HepG2 (cell line): ENCODE measurements at regions not wholly inside any gene's neighbourhood (a gene's known extent, or its start where the extent isn't known, plus 50 kb on each side); places are given as distances from the start of the nearest gene placed in this dataset.

Experiments used
- ATF3 ChIP-seq: sonication (generic); formaldehyde crosslinking; IDR thresholded peaks from 2 replicates; pipeline ENCODE4 v1.4.0; 2020; ENCODE audit warnings: missing genetic modification reagents
- BRF2 ChIP-seq: sonication (generic); formaldehyde crosslinking; IDR thresholded peaks from 2 replicates; pipeline ENCODE4 v1.8.1; 2022; ENCODE audit warnings: mild to moderate bottlenecking, missing genetic modification reagents
- DNMT3B ChIP-seq: conservative IDR thresholded peaks from 2 replicates; pipeline ENCODE4 v1.6.1; 2016; ENCODE audit warnings: missing biosample characterization, control low read depth
- FOXA1 ChIP-seq, 2 experiments: fragments of 450-650 bp in 1 of 2; sonication (generic) in 1 of 2; formaldehyde crosslinking in 1 of 2; IDR thresholded peaks; 2 replicates each; pipeline versions ENCODE4 v1.4.0 to v1.6.1; 2016 to 2020; ENCODE audit warnings: missing genetic modification reagents in 1 of 2
- HES4 ChIP-seq: sonication (generic); formaldehyde crosslinking; IDR thresholded peaks from 2 replicates; pipeline ENCODE4 v1.9.0; 2021; ENCODE audit warnings: mild to moderate bottlenecking, missing genetic modification reagents, borderline replicate concordance
- HOXA5 ChIP-seq: sonication (generic); formaldehyde crosslinking; IDR thresholded peaks from 2 replicates; pipeline ENCODE4 v1.4.0; 2020; ENCODE audit warnings: missing genetic modification reagents
- IKZF5 ChIP-seq: IDR thresholded peaks from 2 replicates; pipeline ENCODE4 v1.6.1; 2018; ENCODE audit warnings: missing genetic modification reagents, mild to moderate bottlenecking, missing compliant biosample characterization
- IRF2 ChIP-seq: IDR thresholded peaks from 2 replicates; pipeline ENCODE4 v1.6.1; 2018; ENCODE audit warnings: missing genetic modification reagents, missing compliant biosample characterization
- JUN ChIP-seq: sonication (generic); formaldehyde crosslinking; IDR thresholded peaks from 2 replicates; pipeline ENCODE4 v1.4.0; 2020; ENCODE audit warnings: mild to moderate bottlenecking, missing genetic modification reagents
- MBNL3 ChIP-seq: fragments of 250-450 bp; sonication (Bioruptor Pico); conservative IDR thresholded peaks from 2 replicates; pipeline ENCODE4 v1.8.0; 2022; ENCODE audit warnings: mild to moderate bottlenecking, inconsistent platforms
- MED1 ChIP-seq: sonication (generic); formaldehyde crosslinking; IDR thresholded peaks from 2 replicates; pipeline ENCODE4 v1.4.0; 2020; ENCODE audit warnings: missing genetic modification reagents
- MEIS2 ChIP-seq: sonication (generic); formaldehyde crosslinking; IDR thresholded peaks from 2 replicates; pipeline ENCODE4 v1.9.0; 2021; ENCODE audit warnings: mild to moderate bottlenecking, missing genetic modification reagents
- MLX ChIP-seq: IDR thresholded peaks from 2 replicates; pipeline ENCODE4 v1.6.1; 2016
- MTF1 ChIP-seq: sonication (generic); formaldehyde crosslinking; IDR thresholded peaks from 2 replicates; pipeline ENCODE4 v1.5.0; 2020; ENCODE audit warnings: missing genetic modification reagents
- NCOA5 ChIP-seq: sonication (generic); formaldehyde crosslinking; IDR thresholded peaks from 2 replicates; pipeline ENCODE4 v1.4.0; 2020; ENCODE audit warnings: missing genetic modification reagents
- RAD21 ChIP-seq: fragments of 450-650 bp; formaldehyde crosslinking; IDR thresholded peaks from 2 replicates; pipeline ENCODE4 v1.5.0; 2020; ENCODE audit warnings: mild to moderate bottlenecking
- RARA ChIP-seq: IDR thresholded peaks from 2 replicates; pipeline ENCODE4 v1.6.1; 2016; ENCODE audit warnings: missing genetic modification reagents, missing compliant biosample characterization
- SCMH1 ChIP-seq: sonication (generic); formaldehyde crosslinking; IDR thresholded peaks from 2 replicates; pipeline ENCODE4 v1.9.0; 2021; ENCODE audit warnings: missing genetic modification reagents, mild to moderate bottlenecking, borderline replicate concordance
- YEATS2 ChIP-seq: sonication (generic); formaldehyde crosslinking; IDR thresholded peaks from 2 replicates; pipeline ENCODE4 v1.4.0; 2020; ENCODE audit warnings: missing genetic modification reagents, borderline replicate concordance
- ZBTB10 ChIP-seq: sonication (generic); formaldehyde crosslinking; IDR thresholded peaks from 2 replicates; pipeline ENCODE4 v1.4.0; 2020; ENCODE audit warnings: missing genetic modification reagents, borderline replicate concordance
- ZMYM3 ChIP-seq: sonication (generic); formaldehyde crosslinking; IDR thresholded peaks from 2 replicates; pipeline ENCODE4 v1.5.1; 2020; ENCODE audit warnings: mild to moderate bottlenecking, missing genetic modification reagents
- ZNF143 ChIP-seq: sonication (generic); formaldehyde crosslinking; IDR thresholded peaks from 2 replicates; pipeline ENCODE4 v1.4.0; 2020; ENCODE audit warnings: missing genetic modification reagents
- ZNF234 ChIP-seq: sonication (generic); formaldehyde crosslinking; conservative IDR thresholded peaks from 2 replicates; pipeline ENCODE4 v1.5.1; 2020; ENCODE audit warnings: mild to moderate bottlenecking, missing genetic modification reagents
- ZNF263 ChIP-seq: sonication (generic); formaldehyde crosslinking; IDR thresholded peaks from 2 replicates; pipeline ENCODE4 v1.4.0; 2020; ENCODE audit warnings: missing genetic modification reagents
- ZNF556 ChIP-seq: sonication (generic); formaldehyde crosslinking; IDR thresholded peaks from 2 replicates; pipeline ENCODE4 v1.4.0; 2020; ENCODE audit warnings: mild to moderate bottlenecking, missing genetic modification reagents, borderline replicate concordance
- ZNF629 ChIP-seq: sonication (generic); formaldehyde crosslinking; conservative IDR thresholded peaks from 2 replicates; pipeline ENCODE4 v1.5.0; 2020; ENCODE audit warnings: missing genetic modification reagents
- ZNF652 ChIP-seq: IDR thresholded peaks from 2 replicates; pipeline ENCODE4 v1.6.1; 2016; ENCODE audit warnings: low read depth, borderline replicate concordance
- ZNF674 ChIP-seq: sonication (generic); formaldehyde crosslinking; IDR thresholded peaks from 2 replicates; pipeline ENCODE4 v1.5.0; 2020; ENCODE audit warnings: low read depth, mild to moderate bottlenecking, missing genetic modification reagents

GRCh38 chr9:82560457-82560904 is 502.5 kb downstream of the RASEF start (continued):
- TF ChIP-seq ZNF234 (CRISPR knock-in tag) = no peak
- no peak for TF ChIP-seq RAD21 (CRISPR knock-in tag)
- peak; percentile 64; the same call in 1 of the 2 replicates for TF ChIP-seq YEATS2 (CRISPR knock-in tag)
- TF ChIP-seq ZBTB10 (CRISPR knock-in tag) = peak; percentile 81; the same call in 1 of the 2 replicates
- TF ChIP-seq ZNF556 (CRISPR knock-in tag) = 0 out of 2 replicates have a peak, but pooled peaks have one; percentile 18
- TF ChIP-seq BRF2 (CRISPR knock-in tag) = peak; percentile 56; the same call in 1 of the 2 replicates
- peak; percentile 64; the same call in 1 of the 2 replicates for TF ChIP-seq MEIS2 (CRISPR knock-in tag)
- no peak for TF ChIP-seq ZNF143
- no peak for TF ChIP-seq HES4
- no peak for TF ChIP-seq SCMH1 (CRISPR knock-in tag)
- TF ChIP-seq IRF2 (CRISPR knock-in tag) = peak; percentile 88
- no peak for TF ChIP-seq ZNF674
- peak; percentile 64; the same call in 1 of the 2 replicates for TF ChIP-seq DNMT3B (CRISPR knock-in tag)
- no peak for TF ChIP-seq HOXA5 (CRISPR knock-in tag)
- TF ChIP-seq MTF1 = no peak
- TF ChIP-seq ZMYM3 (CRISPR knock-in tag) = no peak; the same call in 1 of the 2 replicates
- TF ChIP-seq MBNL3 (CRISPR knock-in tag) = no peak
- peak; percentile 57; the same call in 1 of the 2 replicates for TF ChIP-seq ZNF652 (CRISPR knock-in tag)
- TF ChIP-seq NCOA5 (CRISPR knock-in tag) = no peak
- TF ChIP-seq ZNF629 (CRISPR knock-in tag) = peak; percentile 35; the same call in 1 of the 2 replicates
- no peak for TF ChIP-seq JUN (CRISPR knock-in tag)
- peak; percentile 88 for TF ChIP-seq MLX
- TF ChIP-seq MED1 (CRISPR knock-in tag) = peak; percentile 98
- TF ChIP-seq FOXA1 (IDR thresholded peaks at IDR 0.05) = peak; percentile 84
- peak; percentile 98 for TF ChIP-seq FOXA1 (CRISPR knock-in tag; IDR thresholded peaks at IDR 0.05)
- TF ChIP-seq ATF3 = no peak
- TF ChIP-seq ZNF263 = peak; percentile 73; the same call in 1 of the 2 replicates
- TF ChIP-seq RARA (CRISPR knock-in tag) = peak; percentile 95
- peak; percentile 95 for TF ChIP-seq IKZF5 (CRISPR knock-in tag)
